Heart left ventricle (tissue), 13 donors: ENCODE measurements at regions not wholly inside any gene's neighbourhood (a gene's known extent, or its start where the extent isn't known, plus 50 kb on each side); places are given as distances from the start of the nearest gene placed in this dataset.

Source experiments
- POLR2A ChIP-seq, 2 donors: fragments of 450-650 bp; IDR thresholded peaks; one replicate each; pipeline ENCODE4 v1.6.1; 2017; ENCODE audit warnings: antibody characterized with exemption in 2 of 2, mild to moderate bottlenecking in 2 of 2, moderate library complexity in 2 of 2
- TF ChIP-seq, protein P1 (sequence below), 12 donors: fragments of 200-600 bp; sonication (generic) in 4 of 12; IDR thresholded peaks; one replicate each; pipeline versions ENCODE4 v1.5.0 to v1.8.0; 2018 to 2022; ENCODE audit warnings: antibody characterized with exemption in 12 of 12, mild to moderate bottlenecking in 5 of 12
- donor health status: ischemic (EF 13 %, LVEDD 7.1; RV severe dilation, severe dysfunction).
- donor health status: DM: no; HTN: yes; CAD: no.
- donor health status: DM: no; HTN: no; CAD: no.
- donor health status: ischemic (EF 25% LVEDD 6.9; RV normal size, moderate dysfunction).
- donor health status: ischemic (EF 25% LVEDD 5.7; RV mildly dilated, moderate dysfunction).
- donor health status: ischemic (EF 35%, LVEDD 5.7; RV mildly dilated, moderate dysfunction).
- donor health status: nonischemic (EF 11% LVEDD 7.7; RV severe dilation, severe dysfunction).
- donor health status: DM: yes; HTN: yes; CAD: no.
- donor health status: PGD.
- donor health status: ischemic (EF 29% LVEDD 5.4; RV normal size, mild dysfunction).
- donor health status: nonischemic (EF 23%, LVEDD 6.1; RV moderate dilation, normal function).

DNA sequence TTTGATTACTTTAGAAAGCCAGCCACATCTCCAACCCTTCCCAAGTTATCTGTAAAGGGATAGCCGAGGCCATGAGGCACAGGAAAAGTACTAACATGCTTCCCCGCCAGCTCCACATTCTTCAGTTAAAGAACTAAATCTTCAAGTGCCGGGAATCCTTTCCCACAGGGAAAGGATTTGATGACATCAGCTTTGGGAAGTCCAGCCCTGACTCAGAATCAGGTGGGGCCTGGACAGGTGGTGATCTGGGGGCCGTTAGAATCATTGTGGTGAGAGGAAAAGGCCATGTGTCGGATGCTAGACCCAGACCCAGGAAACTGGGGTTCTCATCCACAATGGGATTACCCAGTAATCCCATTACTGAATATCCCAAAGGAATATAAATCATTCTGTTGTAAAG, 580.0 kb downstream of the QKI start:
- TF ChIP-seq, protein P1, sequence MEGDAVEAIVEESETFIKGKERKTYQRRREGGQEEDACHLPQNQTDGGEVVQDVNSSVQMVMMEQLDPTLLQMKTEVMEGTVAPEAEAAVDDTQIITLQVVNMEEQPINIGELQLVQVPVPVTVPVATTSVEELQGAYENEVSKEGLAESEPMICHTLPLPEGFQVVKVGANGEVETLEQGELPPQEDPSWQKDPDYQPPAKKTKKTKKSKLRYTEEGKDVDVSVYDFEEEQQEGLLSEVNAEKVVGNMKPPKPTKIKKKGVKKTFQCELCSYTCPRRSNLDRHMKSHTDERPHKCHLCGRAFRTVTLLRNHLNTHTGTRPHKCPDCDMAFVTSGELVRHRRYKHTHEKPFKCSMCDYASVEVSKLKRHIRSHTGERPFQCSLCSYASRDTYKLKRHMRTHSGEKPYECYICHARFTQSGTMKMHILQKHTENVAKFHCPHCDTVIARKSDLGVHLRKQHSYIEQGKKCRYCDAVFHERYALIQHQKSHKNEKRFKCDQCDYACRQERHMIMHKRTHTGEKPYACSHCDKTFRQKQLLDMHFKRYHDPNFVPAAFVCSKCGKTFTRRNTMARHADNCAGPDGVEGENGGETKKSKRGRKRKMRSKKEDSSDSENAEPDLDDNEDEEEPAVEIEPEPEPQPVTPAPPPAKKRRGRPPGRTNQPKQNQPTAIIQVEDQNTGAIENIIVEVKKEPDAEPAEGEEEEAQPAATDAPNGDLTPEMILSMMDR (IDR thresholded peaks at IDR 0.05): no peak
- TF ChIP-seq POLR2A (IDR thresholded peaks at IDR 0.05): no peak
